ENCODE measurements at regions not wholly inside any gene's neighbourhood (a gene's known extent, or its start where the extent isn't known, plus 50 kb on each side); places are given as distances from the start of the nearest gene placed in this dataset.

DNA sequence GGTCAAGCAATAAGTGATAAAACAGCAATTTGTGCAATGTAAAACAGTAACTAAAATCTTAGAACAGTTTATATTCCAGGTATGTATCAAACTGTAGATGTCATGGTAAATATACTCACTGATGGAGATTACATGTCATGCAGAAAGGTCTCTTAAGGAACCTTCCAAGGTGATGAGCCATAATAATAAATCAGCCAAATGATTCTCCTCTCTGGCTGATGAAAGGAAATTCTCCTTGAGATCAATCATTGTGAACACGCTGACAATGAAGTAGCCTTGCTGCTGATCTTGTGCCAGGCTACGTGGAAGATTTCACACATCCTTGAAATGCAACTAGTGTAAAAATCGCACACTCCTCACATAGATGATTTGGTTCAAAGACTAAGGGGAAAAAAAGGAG, 392.5 kb upstream of the CDH7 start:
- no peaks in the 10 kb centered on the region for H3K36me3 ChIP-seq (ENCODE audit: insufficient read depth, low read length)
- H3K27me3 ChIP-seq (ENCODE audit: control insufficient read depth in 1 of 2, insufficient read depth in 2 of 2, low read length in 2 of 2), result no peaks in the 10 kb centered on the region
- H3K4me3 ChIP-seq (ENCODE audit: low read depth in 1 of 2, low read length in 2 of 2), result no peak overlapping the region
- H3K4me1 ChIP-seq (ENCODE audit: insufficient read depth, low read length), result peaks cover 6% of the 10 kb centered on the region
- H3K9me3 ChIP-seq (ENCODE audit: low read length), result no peaks in the 10 kb centered on the region
- no peak overlapping the region for H3K9ac ChIP-seq (ENCODE audit: low read length)
- H3K27ac ChIP-seq (ENCODE audit: low read depth, low read length), result no peak overlapping the region

- Histone ChIP-seq H3K4me3 (ENCODE audit: low read depth in 1 of 2, low read length in 2 of 2) (no peak overlapping the region), H3K9ac (ENCODE audit: low read length) (no peak overlapping the region), H3K36me3 (ENCODE audit: insufficient read depth, low read length) (no peaks in the 10 kb centered on the region), H3K27me3 (ENCODE audit: control insufficient read depth in 1 of 2, insufficient read depth in 2 of 2, low read length in 2 of 2) (no peaks in the 10 kb centered on the region), H3K4me1 (ENCODE audit: insufficient read depth, low read length) (no peaks in the 10 kb centered on the region), H3K9me3 (ENCODE audit: low read length) (no peaks in the 10 kb centered on the region), H3K27ac (ENCODE audit: low read depth, low read length) (no peak overlapping the region)
These were observed 398.6 kb upstream of the CDH7 start for GRCh38 chr18:65352186-65352585.

GRCh38 chr18:65349635-65350034, 401.2 kb upstream of the CDH7 start:
- Histone ChIP-seq H3K9ac (ENCODE audit: low read length) (no peak overlapping the region), H3K4me1 (ENCODE audit: insufficient read depth, low read length) (no peaks in the 10 kb centered on the region), H3K27me3 (ENCODE audit: control insufficient read depth in 1 of 2, insufficient read depth in 2 of 2, low read length in 2 of 2) (no peaks in the 10 kb centered on the region), H3K4me3 (ENCODE audit: low read depth in 1 of 2, low read length in 2 of 2) (no peak overlapping the region), H3K27ac (ENCODE audit: low read depth, low read length) (no peak overlapping the region), H3K9me3 (ENCODE audit: low read length) (no peaks in the 10 kb centered on the region), H3K36me3 (ENCODE audit: insufficient read depth, low read length) (no peaks in the 10 kb centered on the region)

- H3K27ac ChIP-seq (ENCODE audit: low read depth, low read length), result no peak overlapping the region
- no peaks in the 10 kb centered on the region for H3K4me1 ChIP-seq (ENCODE audit: insufficient read depth, low read length)
- no peaks in the 10 kb centered on the region for H3K27me3 ChIP-seq (ENCODE audit: control insufficient read depth in 1 of 2, insufficient read depth in 2 of 2, low read length in 2 of 2)
These were observed 403.4 kb upstream of the CDH7 start for GRCh38 chr18:65347446-65347845.

DNA sequence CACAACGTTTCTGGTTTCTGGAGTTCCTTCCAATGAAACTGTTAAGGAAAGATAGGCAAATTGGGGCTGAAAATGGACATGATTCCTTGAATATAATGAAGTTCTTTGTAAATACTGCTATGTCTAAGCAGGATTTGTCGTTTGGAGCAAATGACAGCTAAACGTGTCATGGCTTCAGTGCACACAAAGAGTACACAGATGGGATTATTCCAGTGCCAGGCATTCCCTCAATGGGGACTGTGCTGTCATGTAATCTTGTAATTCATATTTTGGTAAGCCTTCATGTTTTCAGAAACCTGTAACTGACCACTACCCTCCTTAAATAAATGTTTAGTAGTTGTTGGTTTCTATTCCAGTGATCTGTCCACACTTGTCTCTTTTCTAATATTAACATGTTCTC, 404.7 kb upstream of the CDH7 start:
- Histone ChIP-seq H3K4me3 (ENCODE audit: low read depth in 1 of 2, low read length in 2 of 2) (no peak overlapping the region), H3K36me3 (ENCODE audit: insufficient read depth, low read length) (no peaks in the 10 kb centered on the region)

More at GRCh38 chr18:65347446-65347845, 403.4 kb upstream of the CDH7 start:
- H3K9ac ChIP-seq (ENCODE audit: low read length), result no peak overlapping the region
- H3K36me3 ChIP-seq (ENCODE audit: insufficient read depth, low read length), result no peaks in the 10 kb centered on the region
- no peaks in the 10 kb centered on the region for H3K9me3 ChIP-seq (ENCODE audit: low read length)
- H3K4me3 ChIP-seq (ENCODE audit: low read depth in 1 of 2, low read length in 2 of 2), result no peak overlapping the region

GRCh38 chr18:65343571-65343970, 407.2 kb upstream of the CDH7 start:
- Histone ChIP-seq H3K4me3 (ENCODE audit: low read depth in 1 of 2, low read length in 2 of 2) (no peak overlapping the region), H3K27ac (ENCODE audit: low read depth, low read length) (no peak overlapping the region), H3K9me3 (ENCODE audit: low read length) (no peaks in the 10 kb centered on the region), H3K9ac (ENCODE audit: low read length) (no peak overlapping the region), H3K36me3 (ENCODE audit: insufficient read depth, low read length) (no peaks in the 10 kb centered on the region), H3K27me3 (ENCODE audit: control insufficient read depth in 1 of 2, insufficient read depth in 2 of 2, low read length in 2 of 2) (no peaks in the 10 kb centered on the region), H3K4me1 (ENCODE audit: insufficient read depth, low read length) (no peaks in the 10 kb centered on the region)

More for the DNA sequence above, 404.7 kb upstream of the CDH7 start:
- H3K27me3 ChIP-seq (ENCODE audit: control insufficient read depth in 1 of 2, insufficient read depth in 2 of 2, low read length in 2 of 2), result no peaks in the 10 kb centered on the region
- no peak overlapping the region for H3K27ac ChIP-seq (ENCODE audit: low read depth, low read length)
- H3K9ac ChIP-seq (ENCODE audit: low read length), result no peak overlapping the region
- no peaks in the 10 kb centered on the region for H3K9me3 ChIP-seq (ENCODE audit: low read length)
- H3K4me1 ChIP-seq (ENCODE audit: insufficient read depth, low read length), result no peaks in the 10 kb centered on the region

GRCh38 chr18:65336411-65336810, 414.4 kb upstream of the CDH7 start:
- Histone ChIP-seq H3K4me1 (ENCODE audit: insufficient read depth, low read length) (no peaks in the 10 kb centered on the region), H3K9ac (ENCODE audit: low read length) (no peak overlapping the region), H3K9me3 (ENCODE audit: low read length) (no peaks in the 10 kb centered on the region), H3K36me3 (ENCODE audit: insufficient read depth, low read length) (no peaks in the 10 kb centered on the region), H3K27ac (ENCODE audit: low read depth, low read length) (no peak overlapping the region), H3K27me3 (ENCODE audit: control insufficient read depth in 1 of 2, insufficient read depth in 2 of 2, low read length in 2 of 2) (no peaks in the 10 kb centered on the region), H3K4me3 (ENCODE audit: low read depth in 1 of 2, low read length in 2 of 2) (no peak overlapping the region)

GRCh38 chr18:65329010-65329409, 421.8 kb upstream of the CDH7 start:
- H3K9ac ChIP-seq (ENCODE audit: low read length), result no peak overlapping the region
- H3K27me3 ChIP-seq (ENCODE audit: control insufficient read depth in 1 of 2, insufficient read depth in 2 of 2, low read length in 2 of 2), result no peaks in the 10 kb centered on the region
- H3K9me3 ChIP-seq (ENCODE audit: low read length), result no peaks in the 10 kb centered on the region
- no peaks in the 10 kb centered on the region for H3K36me3 ChIP-seq (ENCODE audit: insufficient read depth, low read length)
- no peak overlapping the region for H3K4me3 ChIP-seq (ENCODE audit: low read depth in 1 of 2, low read length in 2 of 2)
- H3K4me1 ChIP-seq (ENCODE audit: insufficient read depth, low read length), result no peaks in the 10 kb centered on the region
- no peak overlapping the region for H3K27ac ChIP-seq (ENCODE audit: low read depth, low read length)

DNA sequence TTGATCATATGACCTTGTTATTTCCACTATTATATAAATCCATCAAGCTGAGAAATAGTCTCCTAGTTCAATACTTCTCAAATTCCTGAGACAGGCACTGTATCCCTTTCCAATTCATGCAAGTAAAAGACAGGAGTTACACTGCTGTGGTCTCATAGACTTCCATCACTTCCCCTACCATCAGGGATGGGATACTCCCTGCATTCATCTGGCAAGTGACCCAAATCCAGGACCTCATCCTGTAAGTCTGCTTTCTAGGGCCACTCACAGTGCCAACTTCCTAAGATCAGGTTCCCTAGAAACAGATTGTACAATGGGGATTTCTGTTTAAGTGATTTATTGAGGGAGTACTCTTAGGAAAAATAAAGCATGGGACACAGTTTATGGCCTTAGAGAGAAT, 424.0 kb upstream of the CDH7 start:
- no peaks in the 10 kb centered on the region for H3K9me3 ChIP-seq (ENCODE audit: low read length)
- no peaks in the 10 kb centered on the region for H3K36me3 ChIP-seq (ENCODE audit: insufficient read depth, low read length)
- no peak overlapping the region for H3K4me3 ChIP-seq (ENCODE audit: low read depth in 1 of 2, low read length in 2 of 2)
- no peak overlapping the region for H3K9ac ChIP-seq (ENCODE audit: low read length)
- no peak overlapping the region for H3K27ac ChIP-seq (ENCODE audit: low read depth, low read length)
- no peaks in the 10 kb centered on the region for H3K4me1 ChIP-seq (ENCODE audit: insufficient read depth, low read length)
- no peaks in the 10 kb centered on the region for H3K27me3 ChIP-seq (ENCODE audit: control insufficient read depth in 1 of 2, insufficient read depth in 2 of 2, low read length in 2 of 2)

GRCh38 chr18:65322895-65323294, 427.9 kb upstream of the CDH7 start:
- no peak overlapping the region for H3K9ac ChIP-seq (ENCODE audit: low read length)
- no peak overlapping the region for H3K4me3 ChIP-seq (ENCODE audit: low read depth in 1 of 2, low read length in 2 of 2)
- H3K4me1 ChIP-seq (ENCODE audit: insufficient read depth, low read length), result no peaks in the 10 kb centered on the region
- H3K9me3 ChIP-seq (ENCODE audit: low read length), result no peaks in the 10 kb centered on the region
- no peaks in the 10 kb centered on the region for H3K36me3 ChIP-seq (ENCODE audit: insufficient read depth, low read length)
- H3K27me3 ChIP-seq (ENCODE audit: control insufficient read depth in 1 of 2, insufficient read depth in 2 of 2, low read length in 2 of 2), result no peaks in the 10 kb centered on the region
- H3K27ac ChIP-seq (ENCODE audit: low read depth, low read length), result no peak overlapping the region

GRCh38 chr18:65298422-65298821, 452.4 kb upstream of the CDH7 start:
- Histone ChIP-seq H3K9ac (ENCODE audit: low read length) (no peak overlapping the region), H3K9me3 (ENCODE audit: low read length) (no peaks in the 10 kb centered on the region), H3K4me3 (ENCODE audit: low read depth in 1 of 2, low read length in 2 of 2) (no peak overlapping the region)

GRCh38 chr18:65288908-65289307, 461.9 kb upstream of the CDH7 start:
- no peak overlapping the region for H3K4me3 ChIP-seq (ENCODE audit: low read depth in 1 of 2, low read length in 2 of 2)
- no peak overlapping the region for H3K27ac ChIP-seq (ENCODE audit: low read depth, low read length)
- no peaks in the 10 kb centered on the region for H3K27me3 ChIP-seq (ENCODE audit: control insufficient read depth in 1 of 2, insufficient read depth in 2 of 2, low read length in 2 of 2)
- H3K9ac ChIP-seq (ENCODE audit: low read length), result no peak overlapping the region
- no peaks in the 10 kb centered on the region for H3K9me3 ChIP-seq (ENCODE audit: low read length)
- no peaks in the 10 kb centered on the region for H3K36me3 ChIP-seq (ENCODE audit: insufficient read depth, low read length)
- H3K4me1 ChIP-seq (ENCODE audit: insufficient read depth, low read length), result no peaks in the 10 kb centered on the region

More at GRCh38 chr18:65298422-65298821, 452.4 kb upstream of the CDH7 start:
- Histone ChIP-seq H3K27ac (ENCODE audit: low read depth, low read length) (no peak overlapping the region), H3K36me3 (ENCODE audit: insufficient read depth, low read length) (no peaks in the 10 kb centered on the region), H3K4me1 (ENCODE audit: insufficient read depth, low read length) (no peaks in the 10 kb centered on the region), H3K27me3 (ENCODE audit: control insufficient read depth in 1 of 2, insufficient read depth in 2 of 2, low read length in 2 of 2) (no peaks in the 10 kb centered on the region)

All from muscle layer of colon (tissue), 2 donors.